Stimulated activated CD8-positive, alpha-beta memory T cell treated with anti-CD3 and anti-CD28 coated beads, Interleukin-15, amount 100 ng/mL, for 48 hours (primary cell): ENCODE measurements at regions not wholly inside any gene's neighbourhood (a gene's known extent, or its start where the extent isn't known, plus 50 kb on each side); places are given as distances from the start of the nearest gene placed in this dataset.
"Not testable (repeated sequence)": the region's sequence is repeated elsewhere in the genome, so short reads cannot be mapped to it uniquely, and the experiment has no call there.

Experiments used
- DNase-seq, 2 donors: peaks; one replicate each; pipeline ENCODE4 v3.0.0-alpha.2; 2020; ENCODE audit warnings: low read depth in 2 of 2

GRCh38 chr1:14259191-14259757 lies 339.2 kb upstream of the KAZN start:
- no peak for DNase-seq

- DNase-seq, result no peak
Measured at GRCh38 chr1:14260480-14260879, 338.0 kb upstream of the KAZN start.

DNA sequence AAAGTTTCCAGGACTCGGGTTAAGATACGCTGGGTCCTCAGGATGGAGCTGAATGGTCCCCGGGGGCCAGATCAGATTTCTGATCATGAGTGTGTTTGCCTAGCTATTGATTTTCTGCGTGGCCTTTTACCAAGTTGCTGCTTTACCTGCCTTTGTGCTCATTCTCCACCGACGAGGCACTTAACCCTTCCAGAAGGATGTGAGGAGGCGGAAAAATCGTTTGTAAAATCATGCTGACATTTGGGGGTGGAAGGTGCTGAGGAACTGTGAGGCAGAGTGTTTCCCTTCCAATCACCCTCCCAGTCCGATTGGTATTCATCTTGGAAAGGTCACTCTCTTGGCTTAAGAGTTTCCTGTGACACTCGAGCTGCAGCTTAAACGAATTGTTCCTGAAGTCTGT lies 337.1 kb upstream of the KAZN start:
- DNase-seq, result no peak

DNA sequence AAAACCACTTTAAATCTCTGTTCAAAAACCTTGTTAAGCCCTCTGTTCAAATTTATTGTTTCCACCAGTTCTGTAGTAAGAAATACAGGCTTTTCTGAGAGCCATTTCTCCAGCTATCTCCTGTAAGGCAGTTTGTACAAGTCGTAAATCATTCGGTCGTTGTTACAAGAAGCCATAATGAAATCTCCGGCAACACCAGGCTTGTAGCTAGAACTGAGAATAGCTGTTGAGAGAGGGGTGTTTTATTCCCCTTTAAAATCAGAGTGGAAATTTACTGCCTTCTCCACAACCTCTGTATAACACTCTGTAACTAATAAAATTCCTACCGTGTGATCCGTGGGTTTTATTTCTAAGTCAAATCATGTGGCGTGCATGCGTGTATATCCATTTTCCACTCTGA lies 335.8 kb upstream of the KAZN start:
- no peak for DNase-seq

- no peak for DNase-seq
Measured at GRCh38 chr1:14263225-14263624, 335.3 kb upstream of the KAZN start.

- DNase-seq, result no peak
Measured at GRCh38 chr1:14263671-14264070, 334.8 kb upstream of the KAZN start.

GRCh38 chr1:14265495-14265894 lies 333.0 kb upstream of the KAZN start:
- no peak for DNase-seq

DNA sequence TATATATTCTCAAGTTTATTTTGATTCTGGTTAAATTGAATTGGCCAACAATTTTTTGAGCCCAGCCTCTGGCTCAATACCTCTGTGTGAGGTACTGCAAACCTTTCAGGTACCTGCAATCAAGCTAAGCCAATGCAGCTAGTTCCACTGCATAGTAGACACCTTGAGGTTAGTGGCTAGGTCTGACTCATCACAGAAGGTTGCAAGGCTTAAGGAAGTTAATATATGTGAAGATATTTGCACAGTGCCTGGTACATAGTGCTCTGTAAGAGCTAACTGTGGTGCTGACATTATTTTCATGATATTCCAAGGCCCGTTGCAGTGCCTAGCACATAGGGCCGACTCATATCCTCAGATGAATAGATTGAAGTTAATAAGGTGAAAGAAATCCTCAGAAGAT lies 330.5 kb upstream of the KAZN start:
- DNase-seq, result no peak

GRCh38 chr1:14270821-14271220 lies 327.7 kb upstream of the KAZN start:
- no peak for DNase-seq

GRCh38 chr1:14273811-14274210 lies 324.7 kb upstream of the KAZN start:
- no peak for DNase-seq

- DNase-seq, result not testable (repeated sequence)
Measured at GRCh38 chr1:14279891-14280290, 318.6 kb upstream of the KAZN start.

DNA sequence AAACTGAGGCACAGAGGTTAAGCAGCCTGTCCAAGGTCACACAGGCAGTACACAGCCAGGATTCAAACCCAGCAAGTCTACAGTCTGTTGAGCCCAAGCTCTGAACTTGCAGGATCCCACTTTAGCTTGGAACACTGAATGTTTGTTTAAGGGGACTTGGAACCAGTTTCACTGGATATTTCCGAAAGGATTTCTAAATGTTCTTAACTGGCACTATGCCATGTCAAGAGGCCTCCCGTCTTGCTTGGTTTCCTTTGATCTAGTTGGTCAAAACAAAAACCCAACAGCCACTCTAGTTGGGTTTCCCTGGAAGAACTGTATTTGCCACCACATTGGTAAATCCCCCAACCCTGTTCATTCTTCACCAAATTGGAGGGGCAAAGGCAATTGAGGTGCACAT lies 317.6 kb upstream of the KAZN start:
- DNase-seq, result no peak

- DNase-seq, result no peak
Measured at GRCh38 chr1:14281412-14281811, 317.1 kb upstream of the KAZN start.

- DNase-seq, result no peak
Measured at GRCh38 chr1:14282707-14283106, 315.8 kb upstream of the KAZN start.

- DNase-seq, result no peak
Measured at GRCh38 chr1:14285238-14285637, 313.2 kb upstream of the KAZN start.

GRCh38 chr1:14291182-14291581 lies 307.3 kb upstream of the KAZN start:
- DNase-seq, result not testable (repeated sequence)

GRCh38 chr1:14292520-14292919 lies 306.0 kb upstream of the KAZN start:
- no peak for DNase-seq

DNA sequence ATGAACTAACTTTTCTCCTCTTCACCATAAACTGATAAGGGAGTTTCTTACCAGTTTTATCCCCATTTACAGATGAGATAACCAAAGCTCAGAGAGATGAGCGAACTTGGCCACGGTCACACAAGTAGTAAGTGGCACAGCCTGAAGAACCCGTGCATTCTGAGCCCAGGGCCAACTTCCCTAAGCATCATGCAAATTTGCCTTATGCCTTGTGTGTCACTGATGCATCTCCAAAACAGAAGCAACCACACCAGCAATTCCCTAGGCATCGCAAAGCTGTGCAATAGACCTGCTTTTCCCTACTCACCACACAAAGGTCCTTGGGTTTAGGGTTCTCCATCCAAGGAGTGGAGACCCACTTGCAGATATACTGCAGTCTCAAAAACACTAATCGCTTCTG lies 304.5 kb upstream of the KAZN start:
- DNase-seq, result no peak

GRCh38 chr1:14294860-14295536 lies 303.5 kb upstream of the KAZN start:
- DNase-seq, result no peak

DNA sequence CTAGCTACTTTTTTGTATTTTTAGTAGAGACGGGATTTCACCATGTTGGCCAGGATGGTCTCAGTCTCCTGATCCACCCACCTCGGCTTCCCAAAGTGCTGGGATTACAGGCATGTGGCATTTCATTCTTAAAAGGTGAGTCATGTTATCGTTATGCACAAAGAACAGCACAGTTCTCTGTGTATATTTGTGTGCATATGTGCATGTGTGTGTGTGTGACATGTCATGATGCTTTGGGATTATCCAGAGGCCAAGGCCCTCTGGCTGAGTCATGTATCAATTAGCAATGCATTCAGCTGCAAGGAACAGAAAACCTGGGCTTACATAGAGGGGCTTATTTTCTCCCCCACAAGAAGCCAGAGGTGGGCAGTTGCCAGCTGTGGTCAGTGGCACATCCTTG lies 301.7 kb upstream of the KAZN start:
- DNase-seq, result no peak

DNA sequence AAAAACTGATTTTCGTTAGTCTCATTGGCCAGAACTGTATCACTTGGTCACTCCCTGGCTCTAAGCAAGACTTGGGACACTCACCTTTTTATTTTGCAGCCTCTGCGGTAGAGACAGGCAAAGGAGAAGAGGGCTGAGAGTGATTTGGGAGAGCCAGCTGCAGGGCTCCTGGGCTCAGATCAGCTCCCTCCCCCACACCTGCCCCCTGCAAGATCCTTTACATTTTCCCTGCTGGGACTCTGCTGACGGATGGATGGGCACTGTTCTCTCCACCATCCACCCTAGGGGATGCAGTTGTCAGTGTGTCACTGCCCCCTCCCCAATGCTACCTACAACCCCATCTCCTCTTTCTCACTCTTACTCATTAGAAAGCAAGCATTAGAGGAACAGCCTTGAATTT lies 301.1 kb upstream of the KAZN start:
- no peak for DNase-seq

- no peak for DNase-seq
Measured at GRCh38 chr1:14298806-14299205, 299.7 kb upstream of the KAZN start.

DNA sequence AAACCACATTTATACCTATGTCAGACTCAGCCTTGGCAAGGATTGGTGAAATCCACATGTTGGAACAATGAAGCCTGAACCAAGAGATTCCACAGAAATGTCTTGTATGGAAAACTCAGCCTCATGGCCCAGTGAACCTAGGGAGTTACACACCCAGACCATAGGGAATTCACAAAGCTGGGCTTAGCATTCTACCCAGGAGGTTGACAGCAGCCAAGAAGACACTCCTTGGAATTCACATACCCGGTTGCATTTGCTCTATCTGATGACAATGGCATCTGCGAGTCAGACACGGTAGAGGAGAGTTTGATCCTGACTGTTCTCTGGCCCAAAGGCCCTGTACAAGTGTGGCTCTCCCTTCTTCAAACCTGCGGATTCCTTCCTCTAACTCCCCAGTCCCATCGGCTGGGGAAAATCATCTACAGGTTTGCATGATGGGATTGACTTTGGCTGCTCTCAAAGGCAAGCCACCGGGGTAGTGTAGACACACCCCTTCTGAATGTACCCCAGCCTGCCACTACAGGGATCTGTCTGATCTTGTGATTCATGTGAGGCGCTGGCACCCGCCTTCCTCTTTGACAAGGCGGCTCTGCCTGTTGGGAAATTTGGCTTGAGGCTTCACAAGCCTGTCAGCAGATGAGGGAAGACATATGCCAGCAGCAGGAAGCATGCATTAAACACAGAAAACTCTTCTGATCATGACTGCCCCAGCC lies 297.3 kb upstream of the KAZN start:
- no peak for DNase-seq

GRCh38 chr1:14301704-14302024 lies 296.8 kb upstream of the KAZN start:
- no peak for DNase-seq
